RWPE1 (cell line): ENCODE measurements at regions not wholly inside any gene's neighbourhood (a gene's known extent, or its start where the extent isn't known, plus 50 kb on each side); places are given as distances from the start of the nearest gene placed in this dataset.

ENCODE experiments used
- CTCF ChIA-PET: fragments of 350-600 bp; sonication (Branson Sonifier 250); formaldehyde crosslinking; extraction: SDS; loops from one replicate; lab custom pipeline; 2021; lab: Yijun Ruan, JAX
- POLR2A ChIA-PET: fragments of 400-600 bp; formaldehyde crosslinking; extraction: SDS; loops from one replicate; lab custom pipeline; 2020; ENCODE audit warnings: antibody characterized with exemption; ENCODE audit not compliant: low non-redundant PET; lab: Yijun Ruan, JAX
- DNase-seq: peaks from one replicate; pipeline ENCODE4 v3.0.0; 2012; ENCODE audit warnings: low spot score
- H3K27ac ChIP-seq: fragments of 450-650 bp; 2 replicates; pipeline ENCODE4 v1.5.1; 2017
- TF ChIP-seq, protein P1 (sequence below): fragments of 450-650 bp; conservative IDR thresholded peaks from 2 replicates; pipeline ENCODE4 v1.5.1; 2017; ENCODE audit warnings: low read depth, mild to moderate bottlenecking

DNA sequence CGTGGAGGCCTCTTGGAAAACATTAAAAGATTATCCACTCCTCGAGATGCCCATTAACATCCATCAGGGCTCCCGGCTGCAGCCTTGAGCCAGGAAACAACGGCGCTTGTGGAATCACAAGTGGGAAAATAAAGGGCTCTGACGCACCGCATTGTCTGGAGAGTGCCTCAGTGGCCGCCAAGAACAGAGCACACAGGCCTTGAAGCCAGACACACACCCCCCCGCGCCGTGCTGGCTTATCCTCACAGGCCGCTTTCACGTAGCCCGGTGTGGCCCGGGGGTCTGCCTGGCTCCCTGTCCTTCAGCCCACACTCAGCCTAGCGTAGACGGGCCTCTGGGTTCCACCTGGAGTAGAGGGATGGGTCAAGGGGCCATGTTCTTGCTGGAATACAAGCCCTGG is 1020.5 kb downstream of the BRD1 start:
- ChIA-PET CTCF (no interaction called here), POLR2A (no interaction called here)
- TF ChIP-seq, protein P1, sequence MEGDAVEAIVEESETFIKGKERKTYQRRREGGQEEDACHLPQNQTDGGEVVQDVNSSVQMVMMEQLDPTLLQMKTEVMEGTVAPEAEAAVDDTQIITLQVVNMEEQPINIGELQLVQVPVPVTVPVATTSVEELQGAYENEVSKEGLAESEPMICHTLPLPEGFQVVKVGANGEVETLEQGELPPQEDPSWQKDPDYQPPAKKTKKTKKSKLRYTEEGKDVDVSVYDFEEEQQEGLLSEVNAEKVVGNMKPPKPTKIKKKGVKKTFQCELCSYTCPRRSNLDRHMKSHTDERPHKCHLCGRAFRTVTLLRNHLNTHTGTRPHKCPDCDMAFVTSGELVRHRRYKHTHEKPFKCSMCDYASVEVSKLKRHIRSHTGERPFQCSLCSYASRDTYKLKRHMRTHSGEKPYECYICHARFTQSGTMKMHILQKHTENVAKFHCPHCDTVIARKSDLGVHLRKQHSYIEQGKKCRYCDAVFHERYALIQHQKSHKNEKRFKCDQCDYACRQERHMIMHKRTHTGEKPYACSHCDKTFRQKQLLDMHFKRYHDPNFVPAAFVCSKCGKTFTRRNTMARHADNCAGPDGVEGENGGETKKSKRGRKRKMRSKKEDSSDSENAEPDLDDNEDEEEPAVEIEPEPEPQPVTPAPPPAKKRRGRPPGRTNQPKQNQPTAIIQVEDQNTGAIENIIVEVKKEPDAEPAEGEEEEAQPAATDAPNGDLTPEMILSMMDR = no peak
- no peak for DNase-seq
- H3K27ac ChIP-seq = no peak overlapping the region

DNA sequence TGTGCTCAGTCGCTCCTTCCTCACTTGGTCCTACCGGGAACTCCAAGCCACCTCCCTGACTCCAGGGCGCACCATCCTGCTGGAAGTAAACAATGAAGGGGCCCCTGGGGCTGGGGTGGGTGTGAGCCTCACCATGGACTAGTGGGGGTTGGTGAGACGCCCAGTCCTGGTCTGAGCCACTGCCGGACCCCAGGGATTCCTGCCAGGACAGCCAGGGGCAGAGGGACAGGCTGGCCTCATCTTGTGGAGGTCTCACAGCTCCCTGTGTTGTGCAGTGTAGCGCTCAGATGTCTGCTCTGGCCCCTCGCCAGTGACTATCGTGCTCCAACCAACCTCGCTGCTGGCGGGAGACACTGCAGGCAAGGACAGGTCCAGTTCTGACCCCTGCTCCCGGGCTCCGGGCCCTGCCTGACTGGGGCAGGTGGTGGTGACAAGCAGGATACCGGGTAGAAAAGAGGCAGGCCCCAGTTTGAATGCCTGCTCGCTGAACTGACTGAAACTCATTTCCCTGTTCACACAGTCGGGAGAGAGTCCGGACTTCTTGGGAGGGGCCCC is 1021.4 kb downstream of the BRD1 start:
- ChIA-PET POLR2A (no interaction called here), CTCF (no interaction called here)
- TF ChIP-seq, protein P1 = no peak
- DNase-seq = no peak
- no peak overlapping the region for H3K27ac ChIP-seq

DNA sequence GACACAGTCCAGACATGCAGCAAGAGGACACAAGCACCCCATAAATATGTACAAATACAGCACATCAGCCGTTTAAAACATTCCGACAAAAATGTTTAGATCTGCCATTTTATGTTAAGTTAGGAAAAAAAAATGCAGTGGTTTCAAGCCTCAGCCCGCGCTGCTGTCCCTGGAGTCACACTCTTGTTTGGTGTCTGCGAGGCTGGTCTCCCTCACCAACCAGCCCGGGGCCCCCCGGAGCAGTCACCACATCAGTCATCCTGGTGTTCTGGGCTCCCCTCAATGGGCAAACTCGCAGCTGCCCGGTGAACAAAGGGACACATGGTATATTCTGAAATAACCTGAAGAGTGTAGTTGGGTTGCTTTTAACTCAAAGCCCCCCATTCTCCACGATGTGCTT is 1022.2 kb downstream of the BRD1 start:
- POLR2A ChIA-PET = no interaction called here
- CTCF ChIA-PET = no interaction called here
- DNase-seq = no peak
- H3K27ac ChIP-seq = no peak overlapping the region
- TF ChIP-seq, protein P1 = no peak

DNA sequence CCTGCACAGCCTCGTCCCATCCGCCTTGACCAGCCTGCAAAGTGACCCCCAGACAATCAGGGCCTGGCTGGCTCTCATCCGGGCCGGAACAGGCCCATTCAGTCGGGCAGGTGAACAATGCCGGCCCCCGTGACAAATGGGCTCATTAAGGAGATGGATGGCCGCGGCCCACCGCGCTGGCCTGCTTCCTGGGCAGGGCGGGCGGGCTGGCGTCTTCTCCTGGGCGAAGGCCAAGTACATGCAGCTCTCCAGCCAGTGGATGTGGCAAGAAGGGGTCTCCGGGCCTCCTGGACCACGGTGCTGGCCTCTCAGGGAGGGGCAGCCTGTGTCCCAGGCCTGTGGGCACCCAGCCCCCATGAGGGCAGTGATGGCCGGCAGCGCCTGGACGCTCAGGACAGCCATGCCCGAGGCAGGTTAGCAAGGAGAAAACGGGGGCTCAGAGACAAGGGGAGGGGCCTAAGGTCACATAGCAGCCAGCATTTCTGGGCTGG is 1022.8 kb downstream of the BRD1 start:
- TF ChIP-seq, protein P1 = no peak
- ChIA-PET POLR2A (no interaction called here), CTCF (no interaction called here)
- DNase-seq = no peak
- no peak overlapping the region for H3K27ac ChIP-seq

DNA sequence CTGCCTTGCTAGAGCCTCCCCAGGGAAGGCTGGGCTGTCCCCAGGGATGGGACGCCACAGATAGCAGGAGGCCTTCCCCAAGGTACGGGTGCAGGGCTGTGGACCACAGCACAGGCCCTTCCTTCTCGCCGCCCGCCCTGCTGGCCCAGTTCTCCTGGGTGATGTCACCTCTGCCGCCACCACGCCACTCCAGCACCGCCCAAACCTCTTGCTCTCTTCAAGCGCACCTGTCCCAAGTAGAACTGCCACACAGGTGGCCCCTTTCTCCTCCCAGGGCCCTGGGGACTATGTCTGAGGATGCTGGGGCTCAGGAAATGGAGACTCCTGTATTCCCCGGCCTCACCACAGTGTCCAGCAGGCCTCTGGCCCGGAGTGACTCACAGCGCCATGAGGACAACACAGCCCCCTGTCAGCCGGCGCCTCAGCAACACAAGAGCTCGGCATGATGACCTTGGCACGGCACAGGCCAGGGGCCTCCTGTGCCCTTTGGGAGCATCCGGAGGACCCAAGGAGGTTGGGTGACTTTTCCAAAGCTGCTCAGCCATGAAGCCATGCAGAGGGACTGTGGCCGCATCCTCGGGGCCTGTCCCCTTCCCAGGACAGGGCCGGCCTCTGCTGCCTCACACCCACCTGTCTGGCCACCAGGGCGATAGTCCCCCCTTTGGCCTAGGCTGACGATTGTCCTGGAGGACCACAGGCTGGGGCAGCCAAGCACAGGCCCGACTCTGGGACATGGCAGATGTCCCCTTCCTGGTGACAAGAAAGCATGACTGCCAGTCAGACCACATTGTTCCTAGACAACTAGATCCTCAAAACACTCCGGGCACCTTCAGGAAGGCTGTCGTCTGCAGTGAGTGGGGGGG is 1023.5 kb downstream of the BRD1 start:
- TF ChIP-seq, protein P1 = no peak
- DNase-seq = no peak
- CTCF ChIA-PET = no interaction called here
- H3K27ac ChIP-seq = no peak overlapping the region
- POLR2A ChIA-PET = no interaction called here

DNA sequence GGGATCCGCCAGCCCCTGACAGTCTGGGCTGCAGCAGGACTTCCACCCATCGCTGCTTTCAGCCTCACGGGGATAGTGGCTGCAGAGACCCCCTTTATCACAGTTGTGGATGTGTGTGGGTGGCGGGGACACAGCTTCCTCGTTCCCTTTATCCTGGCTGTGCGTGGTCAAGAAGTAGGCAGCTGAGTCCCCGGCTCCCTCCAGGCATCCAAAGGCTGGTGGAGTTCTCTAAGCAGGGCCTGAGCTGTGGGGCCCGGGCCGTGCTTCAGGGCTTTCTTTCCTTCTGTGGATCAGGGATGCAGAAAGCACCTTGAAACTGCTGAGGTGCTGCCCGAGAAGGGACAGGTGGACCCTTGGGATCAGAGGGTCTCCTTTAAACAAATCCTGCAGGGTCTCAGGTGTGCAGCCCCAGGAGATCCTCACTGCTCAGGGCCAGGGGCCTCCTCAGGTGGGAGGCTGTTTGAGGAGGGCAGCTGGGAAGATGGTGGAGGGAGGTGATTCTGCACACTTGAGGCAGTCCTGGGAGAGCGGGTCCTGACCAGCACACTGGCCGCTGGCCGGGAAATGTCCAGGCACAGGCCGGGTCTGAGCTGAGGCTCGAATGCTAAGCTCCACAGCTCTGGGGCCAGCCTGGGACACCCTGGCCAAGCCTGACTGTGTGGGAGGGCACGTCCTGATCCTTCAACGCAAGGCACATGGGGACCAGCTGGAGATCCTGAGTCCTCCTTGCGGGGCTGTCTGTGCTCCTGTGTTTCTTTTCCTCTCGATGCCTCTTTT is 1024.3 kb downstream of the BRD1 start:
- no peak overlapping the region for H3K27ac ChIP-seq
- CTCF ChIA-PET = no interaction called here
- TF ChIP-seq, protein P1 = no peak
- POLR2A ChIA-PET = no interaction called here
- no peak for DNase-seq
